ENCODE measurements at regions not wholly inside any gene's neighbourhood (a gene's known extent, or its start where the extent isn't known, plus 50 kb on each side); places are given as distances from the start of the nearest gene placed in this dataset.

DNA sequence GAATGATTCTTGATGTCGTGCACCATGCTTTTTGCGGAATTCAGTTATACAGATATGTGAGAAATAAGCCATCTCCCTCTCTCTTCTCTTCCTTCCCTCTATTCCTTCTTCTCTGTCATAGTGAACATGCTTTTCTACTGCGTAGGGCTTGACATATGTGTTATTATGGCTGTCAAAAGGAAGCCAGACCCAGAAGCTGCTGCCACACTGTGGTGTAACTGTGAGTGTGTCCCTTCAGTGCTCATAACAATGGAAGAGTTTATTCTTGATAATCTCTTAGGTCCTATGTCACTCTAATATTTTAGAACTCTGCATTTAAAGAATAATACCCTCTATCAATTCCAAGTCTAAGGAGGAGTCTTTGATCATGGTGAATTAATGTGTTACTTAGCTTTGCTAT, 208.9 kb upstream of the TMTC4 start:
- no peak for TF ChIP-seq POLR2A (IDR thresholded peaks at IDR 0.05)
- TF ChIP-seq, protein P1, sequence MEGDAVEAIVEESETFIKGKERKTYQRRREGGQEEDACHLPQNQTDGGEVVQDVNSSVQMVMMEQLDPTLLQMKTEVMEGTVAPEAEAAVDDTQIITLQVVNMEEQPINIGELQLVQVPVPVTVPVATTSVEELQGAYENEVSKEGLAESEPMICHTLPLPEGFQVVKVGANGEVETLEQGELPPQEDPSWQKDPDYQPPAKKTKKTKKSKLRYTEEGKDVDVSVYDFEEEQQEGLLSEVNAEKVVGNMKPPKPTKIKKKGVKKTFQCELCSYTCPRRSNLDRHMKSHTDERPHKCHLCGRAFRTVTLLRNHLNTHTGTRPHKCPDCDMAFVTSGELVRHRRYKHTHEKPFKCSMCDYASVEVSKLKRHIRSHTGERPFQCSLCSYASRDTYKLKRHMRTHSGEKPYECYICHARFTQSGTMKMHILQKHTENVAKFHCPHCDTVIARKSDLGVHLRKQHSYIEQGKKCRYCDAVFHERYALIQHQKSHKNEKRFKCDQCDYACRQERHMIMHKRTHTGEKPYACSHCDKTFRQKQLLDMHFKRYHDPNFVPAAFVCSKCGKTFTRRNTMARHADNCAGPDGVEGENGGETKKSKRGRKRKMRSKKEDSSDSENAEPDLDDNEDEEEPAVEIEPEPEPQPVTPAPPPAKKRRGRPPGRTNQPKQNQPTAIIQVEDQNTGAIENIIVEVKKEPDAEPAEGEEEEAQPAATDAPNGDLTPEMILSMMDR (IDR thresholded peaks at IDR 0.05): peak in 1 of 7 experiments; percentile 31

Measured in body of pancreas (tissue), 4 donors.